Psoas muscle (tissue), 7 donors: ENCODE measurements at regions not wholly inside any gene's neighbourhood (a gene's known extent, or its start where the extent isn't known, plus 50 kb on each side); places are given as distances from the start of the nearest gene placed in this dataset.
"Not testable (repeated sequence)": the region's sequence is repeated elsewhere in the genome, so short reads cannot be mapped to it uniquely, and the experiment has no call there.

Experiments used
- ATAC-seq, 4 donors: fragments of 200-7000 bp; cut with Tn5 transposase; one replicate each; pipeline ENCODE4 v1.9.1; 2020; ENCODE audit warnings: moderate library complexity in 3 of 4, mild to moderate bottlenecking in 2 of 4
- DNase-seq, 2 donors: peaks; one replicate each; pipeline ENCODE4 v3.0.0-alpha.2; 2020
- H3K27ac ChIP-seq: fragments of 200-600 bp; one replicate; pipeline ENCODE4 v1.8.0; 2022
- H3K27me3 ChIP-seq, 3 donors: fragments of 200-600 bp in 1 of 3; one replicate each; pipeline versions ENCODE4 v1.6.1 to v1.8.0; 2013 to 2022; ENCODE audit warnings: low read length in 2 of 3, mild to moderate bottlenecking in 2 of 3, moderate library complexity in 1 of 3; ENCODE audit not compliant: insufficient read depth in 3 of 3
- H3K36me3 ChIP-seq, 2 donors: fragments of 200-600 bp in 1 of 2; one replicate each; pipeline versions ENCODE4 v1.6.1 to v1.8.0; 2013 to 2022; ENCODE audit warnings: low read depth in 1 of 2, mild to moderate bottlenecking in 1 of 2, moderate library complexity in 1 of 2; ENCODE audit not compliant: insufficient read depth in 1 of 2
- H3K4me1 ChIP-seq: fragments of 200-600 bp; one replicate; pipeline ENCODE4 v1.8.0; 2022
- H3K4me3 ChIP-seq: fragments of 200-600 bp; one replicate; pipeline ENCODE4 v1.8.0; 2022; ENCODE audit warnings: mild to moderate bottlenecking
- H3K9me3 ChIP-seq: fragments of 200-600 bp; one replicate; pipeline ENCODE4 v1.8.0; 2022
- WGBS, 3 donors: extraction: QIAGEN DNeasy Blood & Tissue Kit; methylation state at CpG; one replicate each; pipeline versions ENCODE4 v1.1.6 to v1.1.7; 2013; 5-methylcytosine and 5-hydroxymethylcytosine counted together
- intact Hi-C, 2 donors: fragments of 100-400 bp; cut with DNase I; formaldehyde crosslinking; loops; one replicate each; pipeline versions ENCODE4 v1.11.0 to v1.14.2; 2022
- TF ChIP-seq, protein P1 (sequence below): fragments of 200-600 bp; IDR thresholded peaks from one replicate; pipeline ENCODE4 v1.8.0; 2022; ENCODE audit warnings: antibody characterized with exemption
- donor health status: healthy with polysubstance abuse.
- donor health status: DM: no; HTN: no; CAD: no; lungs with moderate emphysema.
- donor health status: Bipolar disorder and iron deficiency.
- donor health status: healthy.
- donor health status: DM: yes; HTN: yes; CAD: no.
- donor health status: DM: no; HTN: no; CAD: no.
- donor health status: DM: yes; HTN: yes; CAD: no.

DNA sequence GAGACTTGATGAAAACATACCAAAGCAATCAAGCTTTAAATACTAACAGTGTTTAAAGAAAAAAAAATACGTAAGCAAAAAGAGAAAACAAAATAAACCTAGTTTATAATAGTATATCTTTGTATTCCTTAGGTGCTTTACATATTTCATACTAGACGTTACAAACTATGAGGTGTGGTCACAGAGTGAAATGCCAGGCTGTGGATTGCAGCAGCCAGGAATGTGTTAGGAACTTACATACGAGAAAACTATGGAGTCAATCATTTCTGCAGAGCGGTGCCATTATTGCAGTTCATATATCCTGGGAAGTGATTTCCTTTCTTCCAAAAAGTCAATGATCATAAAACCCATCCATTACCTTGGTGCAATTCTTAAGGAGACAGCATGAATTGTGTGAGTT is 443.6 kb upstream of the GRAMD2B start:
- Histone ChIP-seq H3K4me1 (no peaks in the 10 kb centered on the region), H3K27me3 (no peaks in the 10 kb centered on the region), H3K27ac (no peak overlapping the region), H3K9me3 (no peaks in the 10 kb centered on the region), H3K4me3 (no peak overlapping the region), H3K36me3 (no peaks in the 10 kb centered on the region)
- ATAC-seq (no peak), DNase-seq (no peak)
- intact Hi-C loops, result no loop called here
- TF ChIP-seq, protein P1, sequence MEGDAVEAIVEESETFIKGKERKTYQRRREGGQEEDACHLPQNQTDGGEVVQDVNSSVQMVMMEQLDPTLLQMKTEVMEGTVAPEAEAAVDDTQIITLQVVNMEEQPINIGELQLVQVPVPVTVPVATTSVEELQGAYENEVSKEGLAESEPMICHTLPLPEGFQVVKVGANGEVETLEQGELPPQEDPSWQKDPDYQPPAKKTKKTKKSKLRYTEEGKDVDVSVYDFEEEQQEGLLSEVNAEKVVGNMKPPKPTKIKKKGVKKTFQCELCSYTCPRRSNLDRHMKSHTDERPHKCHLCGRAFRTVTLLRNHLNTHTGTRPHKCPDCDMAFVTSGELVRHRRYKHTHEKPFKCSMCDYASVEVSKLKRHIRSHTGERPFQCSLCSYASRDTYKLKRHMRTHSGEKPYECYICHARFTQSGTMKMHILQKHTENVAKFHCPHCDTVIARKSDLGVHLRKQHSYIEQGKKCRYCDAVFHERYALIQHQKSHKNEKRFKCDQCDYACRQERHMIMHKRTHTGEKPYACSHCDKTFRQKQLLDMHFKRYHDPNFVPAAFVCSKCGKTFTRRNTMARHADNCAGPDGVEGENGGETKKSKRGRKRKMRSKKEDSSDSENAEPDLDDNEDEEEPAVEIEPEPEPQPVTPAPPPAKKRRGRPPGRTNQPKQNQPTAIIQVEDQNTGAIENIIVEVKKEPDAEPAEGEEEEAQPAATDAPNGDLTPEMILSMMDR, result no peak
- 80 to 83% (median 80%) methylated on average over 4 of the region's 4 CpGs for WGBS, 3 donors

DNA sequence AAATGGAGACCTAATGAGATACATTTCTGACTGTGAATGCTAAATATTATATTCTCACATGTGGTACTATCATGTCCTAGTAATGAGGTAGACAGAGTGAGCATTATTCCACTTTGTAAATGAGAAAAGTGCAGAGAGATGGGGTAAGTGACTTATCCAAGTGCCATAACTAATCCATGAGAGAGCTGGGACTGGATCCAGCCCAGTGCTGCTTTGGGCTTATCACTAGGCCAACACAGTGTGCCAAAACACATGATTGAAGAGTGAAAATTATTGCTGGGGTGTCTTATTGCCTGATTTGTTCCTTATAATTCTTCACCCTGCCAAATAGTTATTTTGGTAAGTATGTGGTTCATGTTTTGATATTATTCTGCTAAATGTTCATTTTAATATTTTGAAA is 442.2 kb upstream of the GRAMD2B start:
- no peaks in the 10 kb centered on the region for H3K4me1 ChIP-seq
- TF ChIP-seq, protein P1, result no peak
- intact Hi-C loops, result no loop called here
- DNase-seq (no peak), ATAC-seq (no peak)
- H3K4me3 ChIP-seq, result no peak overlapping the region
- no peaks in the 10 kb centered on the region for H3K36me3 ChIP-seq
- no peaks in the 10 kb centered on the region for H3K27me3 ChIP-seq
- no peak overlapping the region for H3K27ac ChIP-seq
- H3K9me3 ChIP-seq, result no peaks in the 10 kb centered on the region

DNA sequence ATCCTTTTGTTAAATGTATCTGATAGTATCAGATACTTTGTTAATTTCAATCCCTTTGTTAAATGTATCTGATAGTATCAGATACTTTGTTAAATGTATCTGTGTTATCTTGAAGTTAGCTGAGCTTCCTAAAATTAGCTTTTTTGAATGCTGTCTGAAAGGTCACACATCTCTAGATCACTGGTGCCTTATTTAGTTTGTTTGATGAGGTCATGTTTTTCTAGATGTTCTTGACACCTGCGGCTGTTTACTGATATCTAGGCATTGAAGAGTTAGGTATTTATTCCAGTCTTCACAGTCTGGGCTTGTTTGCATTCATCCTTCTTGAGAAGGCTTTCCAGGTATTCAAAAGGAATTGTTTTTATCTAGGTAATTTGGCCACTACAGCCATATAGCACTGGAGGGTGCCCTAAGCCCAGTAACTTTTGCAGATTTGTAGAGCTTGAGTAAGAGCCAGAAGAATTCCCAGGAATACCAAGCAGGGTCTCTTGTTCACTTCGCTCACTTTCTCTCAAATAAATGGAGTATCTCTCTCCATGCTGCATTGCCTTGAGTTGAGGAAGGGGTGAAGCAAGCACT is 435.4 kb upstream of the GRAMD2B start:
- no peaks in the 10 kb centered on the region for H3K4me1 ChIP-seq
- no peak overlapping the region for H3K27ac ChIP-seq
- DNase-seq, result no peak
- H3K9me3 ChIP-seq, result no peaks in the 10 kb centered on the region
- ATAC-seq, result no peak
- no peaks in the 10 kb centered on the region for H3K36me3 ChIP-seq
- WGBS, 3 donors, result 96 to 98% (median 97%) methylated on average over 2 of the region's 2 CpGs
- no peak overlapping the region for H3K4me3 ChIP-seq
- no peaks in the 10 kb centered on the region for H3K27me3 ChIP-seq
- TF ChIP-seq, protein P1, result no peak
- intact Hi-C loops, result no loop called here

DNA sequence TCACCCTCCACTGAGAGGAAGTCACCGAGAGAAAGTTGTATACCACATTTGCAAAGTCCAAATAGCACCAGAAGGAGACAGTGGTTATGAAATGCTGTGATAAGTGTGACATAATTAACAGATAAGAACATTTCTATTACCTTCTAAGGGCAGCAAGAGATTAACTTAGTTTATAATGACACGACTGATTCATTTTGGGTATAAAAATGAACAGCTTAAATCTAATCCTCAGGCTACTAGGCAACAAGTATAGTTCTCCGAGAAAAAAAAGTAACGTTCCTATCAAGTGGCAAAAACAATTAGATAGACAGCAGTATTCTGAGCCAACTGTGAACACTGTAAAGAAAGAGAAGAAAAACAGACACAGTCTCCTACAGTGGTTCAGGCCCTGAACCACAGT is 431.2 kb upstream of the GRAMD2B start:
- DNase-seq (no peak), ATAC-seq (no peak)
- TF ChIP-seq, protein P1, result no peak
- Histone ChIP-seq H3K36me3 (no peaks in the 10 kb centered on the region), H3K9me3 (no peaks in the 10 kb centered on the region), H3K4me3 (no peak overlapping the region), H3K27ac (no peak overlapping the region), H3K4me1 (no peaks in the 10 kb centered on the region), H3K27me3 (no peaks in the 10 kb centered on the region)
- intact Hi-C loops, result no loop called here
- 52 to 77% (median 66%) methylated on average over 4 of the region's 4 CpGs for WGBS, 3 donors

DNA sequence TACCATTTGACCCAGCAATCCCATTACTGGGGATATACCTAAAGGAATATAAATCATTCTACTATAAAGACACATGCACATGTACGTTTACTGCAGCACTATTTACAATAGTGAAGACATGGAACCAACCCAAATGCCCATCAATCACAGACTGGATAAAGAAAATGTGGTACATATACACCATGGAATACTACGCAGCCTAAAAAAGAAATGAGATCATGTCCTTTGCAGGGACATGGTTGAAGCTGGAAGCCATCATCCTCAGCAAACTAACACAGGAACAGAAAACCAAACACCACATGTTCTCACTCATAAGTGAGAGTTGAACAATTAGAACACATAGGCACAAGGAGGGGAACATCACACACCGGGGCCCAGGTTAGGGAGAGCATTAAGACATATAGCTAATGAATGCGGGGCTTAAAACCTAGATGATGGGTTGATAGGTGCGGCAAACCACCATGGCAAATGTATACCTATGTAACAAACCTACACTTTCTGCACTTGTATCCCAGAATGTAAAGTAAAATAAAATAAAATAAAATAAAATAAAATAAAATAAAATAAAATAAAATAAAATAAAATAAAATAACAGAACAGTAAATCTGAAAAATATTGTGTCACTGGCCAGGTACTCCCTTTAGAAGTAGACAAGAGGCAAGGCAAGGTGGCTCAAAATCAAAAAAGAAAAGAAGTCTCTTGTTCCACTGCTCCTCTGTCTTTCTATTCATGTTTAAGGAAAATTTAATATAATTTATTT is 423.8 kb upstream of the GRAMD2B start:
- not testable (repeated sequence) for ATAC-seq
- WGBS, 3 donors, result 94 to 99% (median 96%) methylated on average over 5 of the region's 5 CpGs

More for the DNA sequence above, 423.8 kb upstream of the GRAMD2B start:
- H3K4me1 ChIP-seq, H3K27ac ChIP-seq, DNase-seq, H3K27me3 ChIP-seq, intact Hi-C loops, H3K36me3 ChIP-seq, H3K4me3 ChIP-seq, H3K9me3 ChIP-seq: not testable (repeated sequence)
